Ishikawa (cell line): ENCODE measurements at regions not wholly inside any gene's neighbourhood (a gene's known extent, or its start where the extent isn't known, plus 50 kb on each side); places are given as distances from the start of the nearest gene placed in this dataset.

Source experiments
- CEBPB ChIP-seq: IDR thresholded peaks from 2 replicates; pipeline ENCODE4 v1.6.1; 2012
- CREB1 ChIP-seq: IDR thresholded peaks from 2 replicates; pipeline ENCODE4 v1.6.1; 2012; ENCODE audit warnings: low read depth
- EGR1 ChIP-seq: IDR thresholded peaks from 2 replicates; pipeline ENCODE4 v1.6.1; 2012
- EP300 ChIP-seq: IDR thresholded peaks from 2 replicates; pipeline ENCODE4 v1.6.1; 2012; ENCODE audit warnings: borderline replicate concordance
- FOXM1 ChIP-seq: IDR thresholded peaks from 2 replicates; pipeline ENCODE4 v1.6.1; 2012; ENCODE audit warnings: low read depth, borderline replicate concordance
- NFIC ChIP-seq: IDR thresholded peaks from 2 replicates; pipeline ENCODE4 v1.6.1; 2012
- RAD21 ChIP-seq: IDR thresholded peaks from 2 replicates; pipeline ENCODE4 v1.6.1; 2012; ENCODE audit warnings: low read depth
- TAF1 ChIP-seq: IDR thresholded peaks from 2 replicates; pipeline ENCODE4 v1.6.1; 2012; ENCODE audit warnings: low read depth, mild to moderate bottlenecking
- TCF12 ChIP-seq: IDR thresholded peaks from 2 replicates; pipeline ENCODE4 v1.6.1; 2012; ENCODE audit warnings: low read depth
- TEAD4 ChIP-seq: IDR thresholded peaks from 2 replicates; pipeline ENCODE4 v1.6.1; 2012
- YY1 ChIP-seq: IDR thresholded peaks from 2 replicates; pipeline ENCODE4 v1.6.1; 2012; ENCODE audit warnings: low read depth
- ZBTB7A ChIP-seq: IDR thresholded peaks from 2 replicates; pipeline ENCODE4 v1.6.1; 2012; ENCODE audit warnings: low read depth
- TF ChIP-seq, protein P1 (sequence below): IDR thresholded peaks from 2 replicates; pipeline ENCODE4 v1.6.1; 2012; ENCODE audit warnings: low read depth, mild to moderate bottlenecking
- TF ChIP-seq, protein P2 (sequence below): IDR thresholded peaks from 2 replicates; pipeline ENCODE4 v1.6.1; 2012
- TF ChIP-seq, protein P3 (sequence below): IDR thresholded peaks from 2 replicates; pipeline ENCODE4 v1.6.1; 2012

DNA sequence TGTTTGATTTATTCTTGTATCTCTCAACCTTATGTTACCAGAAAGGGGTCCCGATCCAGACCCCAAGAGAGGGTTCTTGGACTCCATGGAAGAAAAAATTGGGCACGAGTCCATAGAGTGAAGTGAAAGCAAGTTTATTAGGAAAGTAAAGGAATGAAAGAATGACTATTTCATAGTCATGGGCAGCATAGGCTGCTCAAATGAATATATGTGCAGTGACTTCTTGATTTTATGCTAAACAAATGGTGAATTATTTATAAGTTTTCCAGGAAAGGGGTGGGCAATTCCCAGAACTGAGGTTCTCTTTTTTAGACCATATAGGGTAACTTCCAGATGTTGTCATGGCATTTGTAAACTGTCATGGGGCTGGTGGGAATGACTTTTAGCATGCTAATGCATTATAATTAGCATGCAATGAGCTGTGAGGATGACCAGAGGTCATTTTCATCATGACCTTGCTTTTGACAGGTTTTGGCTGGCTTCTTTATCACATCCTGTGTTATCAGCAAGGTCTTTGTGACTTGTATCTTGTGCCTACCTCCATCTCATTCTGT, 832.4 kb upstream of the CDH2 start:
- TF ChIP-seq, protein P1, sequence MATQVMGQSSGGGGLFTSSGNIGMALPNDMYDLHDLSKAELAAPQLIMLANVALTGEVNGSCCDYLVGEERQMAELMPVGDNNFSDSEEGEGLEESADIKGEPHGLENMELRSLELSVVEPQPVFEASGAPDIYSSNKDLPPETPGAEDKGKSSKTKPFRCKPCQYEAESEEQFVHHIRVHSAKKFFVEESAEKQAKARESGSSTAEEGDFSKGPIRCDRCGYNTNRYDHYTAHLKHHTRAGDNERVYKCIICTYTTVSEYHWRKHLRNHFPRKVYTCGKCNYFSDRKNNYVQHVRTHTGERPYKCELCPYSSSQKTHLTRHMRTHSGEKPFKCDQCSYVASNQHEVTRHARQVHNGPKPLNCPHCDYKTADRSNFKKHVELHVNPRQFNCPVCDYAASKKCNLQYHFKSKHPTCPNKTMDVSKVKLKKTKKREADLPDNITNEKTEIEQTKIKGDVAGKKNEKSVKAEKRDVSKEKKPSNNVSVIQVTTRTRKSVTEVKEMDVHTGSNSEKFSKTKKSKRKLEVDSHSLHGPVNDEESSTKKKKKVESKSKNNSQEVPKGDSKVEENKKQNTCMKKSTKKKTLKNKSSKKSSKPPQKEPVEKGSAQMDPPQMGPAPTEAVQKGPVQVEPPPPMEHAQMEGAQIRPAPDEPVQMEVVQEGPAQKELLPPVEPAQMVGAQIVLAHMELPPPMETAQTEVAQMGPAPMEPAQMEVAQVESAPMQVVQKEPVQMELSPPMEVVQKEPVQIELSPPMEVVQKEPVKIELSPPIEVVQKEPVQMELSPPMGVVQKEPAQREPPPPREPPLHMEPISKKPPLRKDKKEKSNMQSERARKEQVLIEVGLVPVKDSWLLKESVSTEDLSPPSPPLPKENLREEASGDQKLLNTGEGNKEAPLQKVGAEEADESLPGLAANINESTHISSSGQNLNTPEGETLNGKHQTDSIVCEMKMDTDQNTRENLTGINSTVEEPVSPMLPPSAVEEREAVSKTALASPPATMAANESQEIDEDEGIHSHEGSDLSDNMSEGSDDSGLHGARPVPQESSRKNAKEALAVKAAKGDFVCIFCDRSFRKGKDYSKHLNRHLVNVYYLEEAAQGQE: no peak
- TF ChIP-seq CEBPB (no peak), EGR1 (no peak), TAF1 (no peak)
- TF ChIP-seq, protein P2, sequence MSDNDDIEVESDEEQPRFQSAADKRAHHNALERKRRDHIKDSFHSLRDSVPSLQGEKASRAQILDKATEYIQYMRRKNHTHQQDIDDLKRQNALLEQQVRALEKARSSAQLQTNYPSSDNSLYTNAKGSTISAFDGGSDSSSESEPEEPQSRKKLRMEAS: no peak
- TF ChIP-seq, protein P3, sequence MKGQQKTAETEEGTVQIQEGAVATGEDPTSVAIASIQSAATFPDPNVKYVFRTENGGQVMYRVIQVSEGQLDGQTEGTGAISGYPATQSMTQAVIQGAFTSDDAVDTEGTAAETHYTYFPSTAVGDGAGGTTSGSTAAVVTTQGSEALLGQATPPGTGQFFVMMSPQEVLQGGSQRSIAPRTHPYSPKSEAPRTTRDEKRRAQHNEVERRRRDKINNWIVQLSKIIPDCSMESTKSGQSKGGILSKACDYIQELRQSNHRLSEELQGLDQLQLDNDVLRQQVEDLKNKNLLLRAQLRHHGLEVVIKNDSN: no peak

DNA sequence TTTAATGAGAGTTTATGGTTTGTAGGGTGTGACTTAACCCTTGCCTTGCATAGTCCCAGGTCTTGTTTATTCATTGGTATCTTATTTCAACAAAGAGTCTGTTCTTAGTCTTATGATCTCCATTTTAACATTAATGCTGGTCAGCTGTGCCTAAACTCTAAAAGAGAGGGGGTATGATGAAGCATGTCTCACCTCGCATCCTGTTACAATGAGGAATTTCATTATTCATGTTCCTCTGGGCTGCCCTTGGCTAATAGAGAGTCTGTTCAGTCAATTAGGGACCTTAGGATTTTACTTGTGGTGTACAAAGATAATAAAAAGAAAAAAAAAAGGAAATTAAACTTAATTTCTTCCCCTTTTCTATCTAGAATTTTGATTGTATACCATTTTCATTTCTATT, 831.9 kb upstream of the CDH2 start:
- no peak for TF ChIP-seq EP300
- TF ChIP-seq, protein P3: no peak
- no peak for TF ChIP-seq ZBTB7A
- no peak for TF ChIP-seq CREB1
- no peak for TF ChIP-seq RAD21
- TF ChIP-seq TCF12: no peak
- TF ChIP-seq, protein P2: no peak
- TF ChIP-seq YY1: no peak
- TF ChIP-seq TAF1: no peak
- no peak for TF ChIP-seq TEAD4
- TF ChIP-seq FOXM1: no peak
- TF ChIP-seq CEBPB: no peak
- TF ChIP-seq EGR1: no peak

DNA sequence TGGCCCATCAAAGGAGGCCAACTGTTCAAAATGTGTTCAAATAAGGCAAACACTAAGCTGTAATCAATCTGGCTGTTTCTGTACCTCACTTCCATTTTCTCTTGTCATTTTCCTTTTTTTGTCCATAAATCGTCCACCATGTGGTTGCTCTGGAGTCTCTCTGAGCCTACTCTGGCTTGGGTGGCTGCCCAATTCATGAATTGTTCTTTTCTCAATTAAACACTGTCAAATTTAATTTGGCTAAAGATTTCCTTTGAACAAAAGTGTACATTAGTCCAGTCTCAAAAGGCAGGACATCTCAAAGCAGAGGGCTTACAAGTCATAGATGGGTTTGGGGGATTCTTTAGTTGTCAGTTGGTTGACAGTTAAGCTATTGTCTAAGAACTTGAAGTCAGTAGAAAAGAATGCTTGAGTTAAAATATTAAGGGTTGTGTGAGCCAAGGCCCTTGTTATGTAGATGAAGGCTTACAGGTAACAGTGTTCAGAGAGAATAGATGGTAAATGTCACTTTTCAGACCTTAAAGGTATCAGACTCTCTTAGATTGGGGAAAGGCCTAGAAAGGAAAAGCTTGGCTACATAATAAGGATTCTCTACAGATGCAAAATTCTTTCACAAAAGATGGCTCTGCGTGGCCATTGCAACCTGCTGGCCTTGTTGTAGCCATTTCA, 831.2 kb upstream of the CDH2 start:
- no peak for TF ChIP-seq NFIC
- no peak for TF ChIP-seq CREB1
- no peak for TF ChIP-seq ZBTB7A
- TF ChIP-seq, protein P3: no peak
- no peak for TF ChIP-seq EGR1
- TF ChIP-seq YY1: no peak
- no peak for TF ChIP-seq TEAD4
- TF ChIP-seq, protein P2: no peak
- TF ChIP-seq TAF1: no peak
- TF ChIP-seq CEBPB: no peak
- TF ChIP-seq, protein P1: no peak
- TF ChIP-seq RAD21: no peak
- no peak for TF ChIP-seq FOXM1
- TF ChIP-seq TCF12: no peak
- no peak for TF ChIP-seq EP300

DNA sequence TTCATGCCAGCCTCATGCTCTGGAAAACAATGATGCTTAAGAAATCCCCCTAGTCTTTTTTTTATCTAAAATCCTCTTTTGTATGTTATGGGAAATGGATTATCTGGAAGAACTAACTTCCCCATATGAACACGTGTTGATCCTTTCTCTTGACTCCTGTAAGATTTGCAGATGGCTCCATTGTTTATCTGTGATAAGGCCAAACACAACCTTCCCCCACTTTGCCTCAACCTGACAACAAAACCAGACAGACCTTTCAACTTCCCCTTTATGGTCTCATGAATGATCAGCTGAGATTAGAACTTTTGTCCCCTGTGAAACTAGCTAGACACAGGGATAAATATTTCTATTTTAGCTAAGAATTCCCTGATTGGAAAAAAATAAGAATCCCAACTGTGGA, 828.0 kb upstream of the CDH2 start:
- TF ChIP-seq EP300: no peak
- no peak for TF ChIP-seq FOXM1
- TF ChIP-seq, protein P1: no peak
- no peak for TF ChIP-seq EGR1
- TF ChIP-seq, protein P2: no peak
- TF ChIP-seq RAD21: no peak
- TF ChIP-seq TEAD4: no peak
- TF ChIP-seq CEBPB: no peak
- TF ChIP-seq NFIC: no peak
- TF ChIP-seq TAF1: no peak
- TF ChIP-seq CREB1: no peak
- no peak for TF ChIP-seq ZBTB7A
- no peak for TF ChIP-seq YY1
- TF ChIP-seq TCF12: no peak
- TF ChIP-seq, protein P3: no peak
